ENCODE measurements at regions not wholly inside any gene's neighbourhood (a gene's known extent, or its start where the extent isn't known, plus 50 kb on each side); places are given as distances from the start of the nearest gene placed in this dataset.
"Not testable (repeated sequence)": the region's sequence is repeated elsewhere in the genome, so short reads cannot be mapped to it uniquely, and the experiment has no call there.

DNA sequence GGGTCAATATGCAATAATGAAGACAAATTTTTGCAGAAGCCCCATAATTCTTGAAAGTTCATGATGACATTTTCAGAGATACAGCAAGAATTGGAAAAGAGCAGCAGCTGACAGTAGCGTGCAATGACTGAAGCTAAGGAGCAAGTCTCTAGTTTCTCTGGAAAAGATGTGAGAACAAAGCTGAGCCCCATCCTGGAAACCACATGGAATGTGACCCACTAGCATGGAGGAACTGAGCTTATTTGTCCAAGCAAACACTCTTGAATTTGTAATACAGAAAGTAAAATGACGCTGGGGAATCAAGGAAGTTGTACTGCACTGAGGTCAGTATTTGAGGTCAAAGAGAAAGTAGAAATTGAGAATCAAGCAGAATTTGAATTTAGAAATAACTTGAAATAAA, 1447.2 kb downstream of the FSTL5 start:
- Histone ChIP-seq H3K36me3 (ENCODE audit: control insufficient read depth, insufficient read depth, low read length) (no peaks in the 10 kb centered on the region), H3K4me3 (ENCODE audit: low read depth, low read length) (no peak overlapping the region), H3K9ac (ENCODE audit: low read depth, low read length) (no peak overlapping the region), H3K4me1 (ENCODE audit: control insufficient read depth, insufficient read depth, low read length) (no peaks in the 10 kb centered on the region), H3K27me3 (ENCODE audit: control insufficient read depth, insufficient read depth, low read length) (no peaks in the 10 kb centered on the region), H3K9me3 (ENCODE audit: control insufficient read depth, insufficient read depth, low read length) (no peaks in the 10 kb centered on the region)

DNA sequence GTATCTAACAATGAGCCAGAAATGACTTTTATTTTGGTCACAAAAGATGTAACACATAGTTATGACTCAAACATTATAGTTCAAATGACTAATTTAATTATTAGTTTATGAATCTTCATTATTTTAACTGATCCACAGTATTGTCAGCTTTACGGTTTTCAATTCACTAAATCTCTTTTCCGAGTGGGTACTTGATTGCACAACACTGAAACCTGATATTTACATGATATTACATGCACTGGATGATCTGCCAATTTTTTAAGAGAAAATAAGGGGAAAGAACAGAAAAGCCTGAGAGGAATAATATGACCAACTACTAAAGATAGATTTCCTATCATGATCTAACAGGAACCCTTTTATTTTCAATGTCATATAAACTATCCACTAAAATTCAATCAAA, 1446.0 kb downstream of the FSTL5 start:
- H3K4me1 ChIP-seq (ENCODE audit: control insufficient read depth, insufficient read depth, low read length): no peaks in the 10 kb centered on the region

DNA sequence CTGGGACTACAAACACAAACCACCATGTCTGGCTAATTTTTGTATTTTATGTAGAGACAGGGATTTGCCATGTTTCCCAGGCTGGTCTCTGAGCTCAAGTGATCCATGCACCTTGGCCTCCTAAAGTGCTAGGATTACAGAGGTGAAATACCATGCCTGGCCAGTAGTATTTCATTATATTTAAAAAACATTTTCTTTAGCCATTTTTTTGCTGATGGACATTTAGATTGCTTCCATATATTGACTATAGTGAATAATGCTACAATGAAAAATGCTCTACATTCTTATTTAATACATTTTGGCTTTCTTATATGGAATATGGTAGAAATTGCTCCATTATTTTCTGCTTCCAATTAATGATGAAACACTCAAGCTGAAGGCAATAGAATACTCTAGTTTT, 1439.7 kb downstream of the FSTL5 start:
- no peak overlapping the region for H3K4me3 ChIP-seq (ENCODE audit: low read depth, low read length)
- H3K36me3 ChIP-seq (ENCODE audit: control insufficient read depth, insufficient read depth, low read length): no peaks in the 10 kb centered on the region
- H3K27me3 ChIP-seq (ENCODE audit: control insufficient read depth, insufficient read depth, low read length): no peaks in the 10 kb centered on the region
- H3K4me1 ChIP-seq (ENCODE audit: control insufficient read depth, insufficient read depth, low read length): no peaks in the 10 kb centered on the region
- H3K9me3 ChIP-seq (ENCODE audit: control insufficient read depth, insufficient read depth, low read length): no peaks in the 10 kb centered on the region
- H3K9ac ChIP-seq (ENCODE audit: low read depth, low read length): no peak overlapping the region

More for the DNA sequence above, 1446.0 kb downstream of the FSTL5 start:
- Histone ChIP-seq H3K36me3 (ENCODE audit: control insufficient read depth, insufficient read depth, low read length) (no peaks in the 10 kb centered on the region), H3K9ac (ENCODE audit: low read depth, low read length) (no peak overlapping the region), H3K4me3 (ENCODE audit: low read depth, low read length) (no peak overlapping the region), H3K27me3 (ENCODE audit: control insufficient read depth, insufficient read depth, low read length) (no peaks in the 10 kb centered on the region), H3K9me3 (ENCODE audit: control insufficient read depth, insufficient read depth, low read length) (no peaks in the 10 kb centered on the region)

DNA sequence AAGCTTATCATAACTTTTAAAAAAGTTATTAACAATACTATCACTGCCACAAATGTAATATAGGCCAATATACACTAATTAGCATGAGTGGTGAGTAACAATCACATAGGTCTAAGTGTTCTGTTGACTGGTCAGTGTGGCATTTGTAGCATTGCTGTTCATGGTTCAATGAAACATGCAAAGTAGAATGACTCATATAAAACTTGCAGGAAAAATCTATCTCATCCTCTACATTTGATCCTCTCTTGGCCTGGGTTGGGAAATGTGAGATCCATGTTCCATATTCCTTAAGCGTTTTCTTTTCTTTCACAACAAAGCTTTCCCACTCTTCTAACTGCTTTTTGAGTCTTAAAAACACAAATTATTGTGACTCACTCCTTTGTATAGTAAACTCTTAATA, 1418.7 kb downstream of the FSTL5 start:
- H3K9me3 ChIP-seq (ENCODE audit: control insufficient read depth, insufficient read depth, low read length): no peaks in the 10 kb centered on the region
- no peak overlapping the region for H3K9ac ChIP-seq (ENCODE audit: low read depth, low read length)
- no peak overlapping the region for H3K4me3 ChIP-seq (ENCODE audit: low read depth, low read length)
- H3K4me1 ChIP-seq (ENCODE audit: control insufficient read depth, insufficient read depth, low read length): peaks cover 2% of the 10 kb centered on the region
- no peaks in the 10 kb centered on the region for H3K36me3 ChIP-seq (ENCODE audit: control insufficient read depth, insufficient read depth, low read length)
- no peaks in the 10 kb centered on the region for H3K27me3 ChIP-seq (ENCODE audit: control insufficient read depth, insufficient read depth, low read length)

DNA sequence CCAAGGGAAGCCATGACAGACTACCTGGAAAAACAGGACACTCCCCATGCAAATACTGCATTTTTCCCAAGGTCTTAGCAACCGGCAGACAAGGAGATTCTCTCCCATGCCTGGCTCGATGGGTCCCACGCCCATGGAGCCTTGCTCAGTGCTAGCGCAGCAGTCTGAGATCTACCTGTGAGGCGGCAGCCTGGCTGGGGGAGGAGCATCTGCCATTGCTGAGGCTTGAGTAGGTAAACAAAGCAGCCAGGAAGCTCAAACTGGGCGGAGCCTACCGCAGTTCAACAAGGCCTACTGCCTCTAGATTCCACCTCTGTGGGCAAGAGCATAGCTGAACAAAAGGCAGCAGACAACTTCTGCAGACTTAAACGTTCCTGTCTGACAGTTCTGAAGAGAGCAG, 1417.2 kb downstream of the FSTL5 start:
- not testable (repeated sequence) for H3K9ac ChIP-seq (ENCODE audit: low read depth, low read length); H3K4me3 ChIP-seq (ENCODE audit: low read depth, low read length); H3K9me3 ChIP-seq (ENCODE audit: control insufficient read depth, insufficient read depth, low read length); H3K36me3 ChIP-seq (ENCODE audit: control insufficient read depth, insufficient read depth, low read length); H3K4me1 ChIP-seq (ENCODE audit: control insufficient read depth, insufficient read depth, low read length); H3K27me3 ChIP-seq (ENCODE audit: control insufficient read depth, insufficient read depth, low read length)

DNA sequence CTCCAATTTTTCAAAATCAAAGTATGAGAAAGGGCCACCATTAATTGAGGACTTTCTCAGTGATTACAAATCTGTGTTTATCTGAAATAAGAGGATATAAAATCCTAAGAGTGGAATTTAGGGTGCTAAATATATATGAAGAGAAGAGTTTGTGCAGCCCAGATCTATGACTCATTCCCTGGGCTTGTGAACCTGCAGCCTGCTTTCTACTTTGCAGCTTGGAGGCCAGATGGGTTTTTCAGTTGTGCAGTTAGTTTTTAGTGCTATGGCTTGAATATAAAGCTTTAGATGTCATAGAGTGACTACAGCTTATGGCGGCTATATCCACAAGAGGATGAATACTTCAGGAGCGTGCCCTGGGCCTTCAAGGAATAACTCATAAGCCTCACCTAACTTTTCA, 1391.1 kb downstream of the FSTL5 start:
- Histone ChIP-seq H3K36me3 (ENCODE audit: control insufficient read depth, insufficient read depth, low read length) (no peaks in the 10 kb centered on the region), H3K9me3 (ENCODE audit: control insufficient read depth, insufficient read depth, low read length) (no peaks in the 10 kb centered on the region), H3K4me3 (ENCODE audit: low read depth, low read length) (no peak overlapping the region), H3K4me1 (ENCODE audit: control insufficient read depth, insufficient read depth, low read length) (no peaks in the 10 kb centered on the region), H3K27me3 (ENCODE audit: control insufficient read depth, insufficient read depth, low read length) (no peaks in the 10 kb centered on the region), H3K9ac (ENCODE audit: low read depth, low read length) (no peak overlapping the region)

DNA sequence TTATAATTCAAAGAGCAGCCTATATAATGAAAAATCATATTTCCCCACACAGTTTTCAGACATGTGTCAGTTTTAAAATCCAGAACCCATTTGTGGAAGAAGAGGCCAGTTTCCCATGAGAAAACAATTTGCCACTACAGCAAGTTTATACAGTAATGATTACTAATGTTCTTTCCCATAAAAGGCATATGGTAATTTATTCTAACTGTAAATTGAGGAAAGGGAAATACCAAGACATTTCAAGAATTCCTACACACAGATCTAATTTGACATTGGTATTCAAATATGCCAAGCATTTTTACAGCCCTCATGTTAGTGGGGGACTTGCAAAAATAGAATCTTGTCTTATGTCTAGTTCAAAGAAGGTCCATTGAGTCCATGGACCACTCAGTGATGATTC, 1368.6 kb downstream of the FSTL5 start:
- Histone ChIP-seq H3K9ac (ENCODE audit: low read depth, low read length) (no peak overlapping the region), H3K9me3 (ENCODE audit: control insufficient read depth, insufficient read depth, low read length) (peaks cover 3% of the 10 kb centered on the region), H3K4me3 (ENCODE audit: low read depth, low read length) (no peak overlapping the region), H3K4me1 (ENCODE audit: control insufficient read depth, insufficient read depth, low read length) (no peaks in the 10 kb centered on the region), H3K27me3 (ENCODE audit: control insufficient read depth, insufficient read depth, low read length) (no peaks in the 10 kb centered on the region), H3K36me3 (ENCODE audit: control insufficient read depth, insufficient read depth, low read length) (no peaks in the 10 kb centered on the region)

DNA sequence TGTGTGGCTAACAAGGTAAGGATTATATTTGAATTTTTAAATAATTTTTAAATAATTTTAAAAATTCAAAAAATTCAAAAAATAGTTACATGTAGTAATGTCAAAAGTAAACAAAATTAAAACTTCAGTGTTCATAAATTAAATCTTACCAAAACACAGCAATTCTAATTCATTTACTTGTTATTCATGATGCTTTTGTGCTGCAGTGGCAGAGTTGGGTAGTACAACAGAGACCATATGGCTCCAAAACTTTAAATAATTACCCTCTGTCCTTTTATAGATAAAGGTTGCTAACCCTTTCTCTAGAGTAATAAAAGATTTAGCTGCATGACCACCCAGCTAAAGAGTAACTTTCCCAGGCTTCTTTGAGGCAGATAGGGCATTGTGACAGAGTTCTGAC, 1355.6 kb downstream of the FSTL5 start:
- H3K4me3 ChIP-seq (ENCODE audit: low read depth, low read length): no peak overlapping the region
- H3K36me3 ChIP-seq (ENCODE audit: control insufficient read depth, insufficient read depth, low read length): no peaks in the 10 kb centered on the region
- no peak overlapping the region for H3K9ac ChIP-seq (ENCODE audit: low read depth, low read length)
- H3K27me3 ChIP-seq (ENCODE audit: control insufficient read depth, insufficient read depth, low read length): no peaks in the 10 kb centered on the region
- H3K9me3 ChIP-seq (ENCODE audit: control insufficient read depth, insufficient read depth, low read length): no peaks in the 10 kb centered on the region
- no peaks in the 10 kb centered on the region for H3K4me1 ChIP-seq (ENCODE audit: control insufficient read depth, insufficient read depth, low read length)

DNA sequence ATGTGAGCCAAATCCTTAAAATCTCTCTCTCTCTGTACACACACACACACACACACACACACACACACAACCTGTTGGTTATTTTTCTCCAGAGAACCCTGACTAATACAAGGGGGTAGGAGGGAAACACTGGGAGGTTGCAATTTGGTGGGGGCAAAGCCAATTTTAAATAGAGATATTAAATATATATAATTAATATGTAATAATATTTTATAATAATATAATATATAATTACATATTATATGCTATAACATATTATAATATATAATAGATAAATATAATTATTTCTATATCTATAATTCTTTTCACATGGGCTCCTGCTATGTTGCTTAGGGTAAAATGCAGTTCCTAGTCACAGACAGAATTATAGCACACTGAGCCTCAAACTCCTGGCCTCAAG, 1354.2 kb downstream of the FSTL5 start:
- H3K36me3 ChIP-seq (ENCODE audit: control insufficient read depth, insufficient read depth, low read length): no peaks in the 10 kb centered on the region
- no peaks in the 10 kb centered on the region for H3K27me3 ChIP-seq (ENCODE audit: control insufficient read depth, insufficient read depth, low read length)
- no peaks in the 10 kb centered on the region for H3K4me1 ChIP-seq (ENCODE audit: control insufficient read depth, insufficient read depth, low read length)
- H3K4me3 ChIP-seq (ENCODE audit: low read depth, low read length): no peak overlapping the region
- no peak overlapping the region for H3K9ac ChIP-seq (ENCODE audit: low read depth, low read length)
- H3K9me3 ChIP-seq (ENCODE audit: control insufficient read depth, insufficient read depth, low read length): no peaks in the 10 kb centered on the region

DNA sequence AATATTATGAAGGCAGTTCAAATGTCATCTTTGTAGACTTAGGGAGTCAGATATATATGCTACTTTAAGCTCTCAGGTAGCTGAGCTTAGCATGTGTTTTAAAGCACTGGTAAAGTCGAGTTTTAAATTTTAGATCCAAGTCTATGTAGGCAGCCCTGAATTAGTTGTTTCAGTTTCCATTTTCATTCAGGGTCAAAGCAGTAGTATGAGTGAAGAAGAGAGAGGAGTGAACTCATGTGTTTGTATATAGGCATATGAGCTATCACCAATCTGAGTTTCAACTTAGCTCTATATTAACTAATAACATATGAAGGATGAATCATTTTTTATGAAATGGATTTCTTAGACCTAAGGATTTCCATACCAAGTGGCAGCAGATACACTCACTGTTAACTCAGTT, 1353.4 kb downstream of the FSTL5 start:
- Histone ChIP-seq H3K9ac (ENCODE audit: low read depth, low read length) (no peak overlapping the region), H3K27me3 (ENCODE audit: control insufficient read depth, insufficient read depth, low read length) (no peaks in the 10 kb centered on the region), H3K4me1 (ENCODE audit: control insufficient read depth, insufficient read depth, low read length) (no peaks in the 10 kb centered on the region), H3K4me3 (ENCODE audit: low read depth, low read length) (no peak overlapping the region), H3K9me3 (ENCODE audit: control insufficient read depth, insufficient read depth, low read length) (no peaks in the 10 kb centered on the region), H3K36me3 (ENCODE audit: control insufficient read depth, insufficient read depth, low read length) (no peaks in the 10 kb centered on the region)

DNA sequence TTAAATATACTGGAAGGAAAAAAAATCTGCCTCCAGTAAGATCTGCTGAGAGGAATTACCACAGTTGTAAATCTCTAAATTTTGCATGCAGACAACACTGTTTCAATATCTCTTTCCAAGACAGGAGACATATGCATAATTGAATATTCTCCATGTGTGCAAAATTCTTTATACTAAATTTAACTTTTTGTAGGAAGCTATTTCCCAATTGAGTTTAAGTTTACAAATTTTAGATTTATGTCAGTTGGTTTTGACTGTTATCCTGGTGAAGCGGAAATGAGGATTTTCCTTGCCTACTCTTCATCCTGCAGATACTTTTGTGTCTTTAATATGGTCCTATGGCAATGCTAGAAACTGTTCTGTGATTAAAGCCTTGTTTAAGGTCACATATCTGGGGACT, 1352.9 kb downstream of the FSTL5 start:
- Histone ChIP-seq H3K4me1 (ENCODE audit: control insufficient read depth, insufficient read depth, low read length) (no peaks in the 10 kb centered on the region), H3K36me3 (ENCODE audit: control insufficient read depth, insufficient read depth, low read length) (no peaks in the 10 kb centered on the region), H3K9me3 (ENCODE audit: control insufficient read depth, insufficient read depth, low read length) (no peaks in the 10 kb centered on the region), H3K9ac (ENCODE audit: low read depth, low read length) (no peak overlapping the region), H3K4me3 (ENCODE audit: low read depth, low read length) (no peak overlapping the region), H3K27me3 (ENCODE audit: control insufficient read depth, insufficient read depth, low read length) (no peaks in the 10 kb centered on the region)

DNA sequence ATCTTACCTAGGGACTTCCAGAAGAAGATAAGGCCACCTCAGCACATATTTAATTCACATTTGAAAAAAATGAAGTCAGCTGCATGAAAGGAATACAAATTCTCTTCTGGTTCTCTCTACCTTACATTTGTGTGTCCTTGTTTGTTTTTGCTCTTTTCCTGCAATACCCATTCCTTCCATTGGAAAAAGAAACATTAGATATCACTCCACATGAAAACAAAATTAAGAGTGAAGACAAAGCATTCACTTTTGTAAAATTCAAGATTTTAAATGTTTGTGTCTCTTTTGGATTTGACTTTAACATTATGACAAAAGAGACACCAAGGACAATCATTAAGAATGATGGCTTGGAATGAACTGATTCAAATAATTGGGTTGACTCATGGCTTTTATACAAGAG, 1351.8 kb downstream of the FSTL5 start:
- Histone ChIP-seq H3K36me3 (ENCODE audit: control insufficient read depth, insufficient read depth, low read length) (no peaks in the 10 kb centered on the region), H3K9me3 (ENCODE audit: control insufficient read depth, insufficient read depth, low read length) (no peaks in the 10 kb centered on the region), H3K9ac (ENCODE audit: low read depth, low read length) (no peak overlapping the region), H3K4me3 (ENCODE audit: low read depth, low read length) (no peak overlapping the region), H3K27me3 (ENCODE audit: control insufficient read depth, insufficient read depth, low read length) (no peaks in the 10 kb centered on the region), H3K4me1 (ENCODE audit: control insufficient read depth, insufficient read depth, low read length) (no peaks in the 10 kb centered on the region)

DNA sequence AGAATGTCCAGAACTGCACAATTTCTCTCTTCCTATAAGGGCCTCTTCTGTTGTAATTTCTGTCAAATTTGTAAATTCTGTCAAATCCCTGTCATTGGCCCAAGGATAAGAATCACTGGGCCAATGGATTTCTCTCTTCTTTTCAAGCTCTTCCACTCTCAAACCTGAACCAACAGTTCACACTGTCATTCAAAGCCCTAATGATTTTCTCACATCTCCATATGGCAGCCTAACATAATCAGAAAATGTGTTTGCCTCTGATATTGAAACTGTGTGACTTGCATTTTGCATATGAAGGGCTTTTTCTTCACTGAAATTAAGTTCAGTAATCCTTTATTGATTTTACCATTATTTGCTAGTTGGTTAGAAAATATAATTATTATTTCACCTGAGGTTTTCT, 1349.1 kb downstream of the FSTL5 start:
- no peak overlapping the region for H3K9ac ChIP-seq (ENCODE audit: low read depth, low read length)
- H3K27me3 ChIP-seq (ENCODE audit: control insufficient read depth, insufficient read depth, low read length): no peaks in the 10 kb centered on the region

More for the DNA sequence above, 1349.1 kb downstream of the FSTL5 start:
- Histone ChIP-seq H3K9me3 (ENCODE audit: control insufficient read depth, insufficient read depth, low read length) (no peaks in the 10 kb centered on the region), H3K4me3 (ENCODE audit: low read depth, low read length) (no peak overlapping the region), H3K4me1 (ENCODE audit: control insufficient read depth, insufficient read depth, low read length) (no peaks in the 10 kb centered on the region), H3K36me3 (ENCODE audit: control insufficient read depth, insufficient read depth, low read length) (no peaks in the 10 kb centered on the region)

Measured in iPS-15b (cell line).